ENCODE measurements at regions not wholly inside any gene's neighbourhood (a gene's known extent, or its start where the extent isn't known, plus 50 kb on each side); places are given as distances from the start of the nearest gene placed in this dataset.

DNA sequence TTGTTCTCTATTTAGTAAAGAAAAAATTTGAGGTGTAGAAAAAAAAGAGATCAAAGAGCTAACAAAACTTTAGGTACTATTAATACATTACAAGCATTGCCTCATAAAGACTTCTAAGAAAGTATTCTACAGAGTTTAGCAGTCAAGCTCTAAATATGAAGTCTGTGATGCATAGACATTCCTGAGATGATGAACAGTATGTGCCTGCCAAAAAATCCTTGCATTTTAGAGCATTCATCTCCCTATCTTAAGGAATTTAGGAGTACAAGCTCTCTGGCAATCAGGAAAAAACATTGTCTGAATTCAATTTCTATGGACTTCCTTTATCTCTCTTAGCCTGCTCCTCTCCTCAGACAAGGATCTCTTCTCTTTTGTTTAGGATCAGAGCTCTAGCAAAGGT is 202.6 kb upstream of the LRFN5 start:
- no peak for DNase-seq (ENCODE audit: low read depth)

DNA sequence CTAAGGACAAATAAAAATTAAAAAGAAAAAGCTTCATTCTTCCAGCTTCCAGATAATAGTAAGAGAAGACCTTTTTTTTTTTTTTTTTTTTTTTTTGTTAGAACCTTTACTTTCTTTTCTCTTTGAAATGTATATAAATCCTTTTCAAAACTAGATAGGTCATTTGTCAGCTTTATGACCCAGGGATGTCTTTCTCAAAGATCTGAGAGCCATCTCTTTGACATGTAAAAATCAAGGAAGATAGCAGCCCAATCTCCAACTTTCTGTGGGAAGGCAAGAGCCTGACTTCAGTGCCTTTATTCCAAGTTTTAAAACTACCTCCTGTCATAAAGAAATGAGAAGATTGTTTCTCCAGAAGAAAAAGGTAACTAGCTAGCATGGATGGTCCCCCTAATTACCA is 203.3 kb upstream of the LRFN5 start:
- no peak for DNase-seq (ENCODE audit: low read depth)

DNA sequence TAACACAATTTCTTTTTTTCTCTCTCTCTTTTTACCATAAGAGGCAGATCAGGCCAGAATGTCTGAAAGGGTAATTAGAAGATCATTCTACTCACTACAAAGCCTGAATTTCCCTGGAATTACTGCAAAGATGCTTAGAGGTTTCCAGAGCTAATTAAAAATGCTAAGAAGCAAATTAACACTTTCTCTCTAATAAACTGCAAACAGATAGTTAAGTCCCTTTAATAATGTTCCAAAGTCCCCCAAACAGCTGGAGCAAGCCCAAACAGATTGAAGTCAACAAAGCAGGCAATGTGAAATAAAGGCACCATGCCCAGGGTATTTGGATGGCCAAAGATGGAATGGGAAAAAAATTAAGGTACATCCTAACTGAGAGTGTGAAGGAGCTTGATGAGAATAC is 208.8 kb upstream of the LRFN5 start:
- DNase-seq (ENCODE audit: low read depth) = no peak

DNA sequence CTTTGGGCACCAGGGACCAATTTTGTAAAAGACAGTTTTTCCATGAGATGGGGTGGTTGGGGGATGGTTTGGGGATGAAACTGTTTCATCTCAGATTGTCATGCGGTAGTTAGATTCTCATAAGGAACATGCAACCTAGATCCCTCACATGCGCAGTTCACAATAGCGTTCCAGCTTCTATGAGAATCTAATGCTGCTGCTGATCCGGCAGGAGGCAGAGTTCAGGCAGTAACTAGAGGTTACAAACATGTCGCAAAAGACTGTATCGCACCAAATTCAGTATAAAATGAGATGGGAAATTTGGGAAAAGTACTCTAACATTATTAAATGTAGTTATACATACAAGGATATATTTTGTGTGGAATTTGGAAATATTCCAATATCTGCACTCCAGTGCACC is 213.2 kb upstream of the LRFN5 start:
- no peak for DNase-seq (ENCODE audit: low read depth)

DNA sequence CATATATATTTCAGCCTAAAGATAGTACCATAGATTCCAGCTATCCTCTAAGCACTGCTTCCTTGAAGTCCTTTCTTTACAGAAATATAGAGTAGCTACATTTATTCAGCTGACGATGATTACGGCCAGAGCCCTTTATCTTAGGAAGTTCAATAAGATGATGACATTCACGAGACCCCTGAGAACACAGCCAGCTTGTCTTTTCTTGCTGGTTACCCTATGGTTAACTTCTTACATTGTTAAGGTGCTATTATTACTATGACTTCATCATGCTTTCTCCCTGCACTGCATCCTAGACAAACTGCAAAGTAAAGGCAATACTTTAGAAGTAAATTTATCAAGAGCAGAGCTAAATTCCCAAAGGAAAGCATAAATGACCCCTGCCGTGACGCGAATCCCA is 214.4 kb upstream of the LRFN5 start:
- no peak for DNase-seq (ENCODE audit: low read depth)

DNA sequence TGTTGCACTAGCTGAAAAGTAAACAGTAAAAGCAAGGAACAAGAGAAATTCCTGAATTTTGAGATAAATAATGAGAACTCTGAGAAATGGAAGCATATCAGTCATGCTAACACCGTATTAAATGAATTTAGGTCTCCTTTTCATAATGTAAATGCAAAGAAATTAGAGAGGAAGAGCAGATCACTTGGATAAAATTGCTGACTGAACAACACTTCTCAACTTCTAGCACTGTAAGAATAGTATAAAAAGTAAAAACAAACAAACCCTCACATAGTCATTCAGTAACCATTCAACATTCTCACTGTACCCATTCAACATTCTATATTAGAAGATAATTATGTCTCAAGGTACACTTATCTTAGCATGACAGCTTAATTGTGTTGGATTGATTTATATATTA is 217.3 kb upstream of the LRFN5 start:
- DNase-seq (ENCODE audit: low read depth) = no peak

DNA sequence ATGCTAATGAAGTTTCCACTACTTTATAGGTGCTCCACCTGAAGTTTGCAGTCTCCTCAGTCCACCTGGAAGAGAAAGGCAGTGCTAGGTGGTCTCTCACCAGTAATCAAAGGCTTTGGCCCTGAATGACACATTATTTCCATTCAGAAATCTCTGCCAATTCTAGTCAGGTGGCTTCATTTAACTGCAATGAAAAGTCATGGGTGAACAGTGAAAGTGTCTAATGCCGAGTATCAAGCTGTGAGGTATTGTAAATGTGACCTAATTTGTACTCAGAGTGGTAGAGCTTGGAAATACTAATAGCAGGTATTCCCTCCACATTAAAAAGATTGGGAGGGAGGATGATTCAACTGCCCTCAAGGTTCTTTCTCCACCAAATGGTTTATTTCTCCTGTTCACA is 220.9 kb upstream of the LRFN5 start:
- DNase-seq (ENCODE audit: low read depth) = no peak

DNA sequence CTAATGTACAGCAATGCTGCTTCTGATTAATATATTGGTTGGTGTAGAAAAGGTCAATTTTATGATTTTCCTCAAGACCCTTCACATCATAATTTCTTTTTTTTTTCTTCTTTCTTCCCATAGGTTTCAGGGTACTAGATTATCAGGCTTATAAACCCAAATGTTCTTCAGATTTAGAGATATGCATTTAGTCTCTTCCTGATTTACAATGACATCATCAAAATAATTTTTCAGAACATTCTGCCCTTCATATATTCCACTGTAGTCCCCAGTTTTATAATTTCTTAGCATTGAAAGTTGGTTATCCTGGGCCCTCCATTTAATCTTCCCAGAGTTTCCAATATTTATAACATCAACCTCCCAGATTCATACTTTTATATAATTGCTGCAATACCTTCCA is 226.7 kb upstream of the LRFN5 start:
- DNase-seq (ENCODE audit: low read depth) = no peak

DNA sequence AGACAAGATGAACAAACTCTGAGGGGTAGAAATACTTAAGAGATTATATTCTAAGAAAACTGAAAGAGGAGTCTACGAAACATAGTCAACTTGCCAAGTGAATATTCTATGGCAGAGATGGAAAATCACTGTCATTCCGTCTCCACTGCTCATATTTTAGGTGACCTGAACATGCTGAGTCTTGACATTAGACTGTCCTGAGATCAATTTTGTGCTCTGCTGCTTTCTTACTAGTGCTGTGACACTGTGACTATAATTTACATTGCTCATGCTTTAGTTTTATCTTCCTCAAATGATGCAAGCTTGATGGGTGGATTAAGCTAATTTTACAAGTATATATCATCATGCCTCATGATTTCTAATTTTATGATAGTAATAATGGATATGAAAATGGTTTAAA is 228.2 kb upstream of the LRFN5 start:
- DNase-seq (ENCODE audit: low read depth) = no peak

DNA sequence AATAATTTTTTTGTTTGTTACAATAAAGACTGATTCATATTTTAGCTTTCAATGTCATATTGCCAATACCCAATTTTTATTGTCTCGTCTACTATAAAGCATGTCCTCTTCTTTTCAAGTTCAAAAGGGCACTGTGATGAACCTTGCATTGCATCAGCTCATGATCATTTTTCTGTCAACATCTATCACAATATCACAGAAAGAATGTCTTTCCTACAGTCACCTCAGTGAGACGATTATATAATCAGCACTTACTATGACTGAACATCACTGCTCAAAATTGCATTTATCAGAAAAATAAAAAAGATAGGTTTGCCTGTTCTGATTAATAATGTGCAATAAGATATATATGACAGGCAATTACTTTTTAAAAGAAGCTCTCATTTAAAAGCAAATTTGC is 228.7 kb upstream of the LRFN5 start:
- DNase-seq (ENCODE audit: low read depth) = no peak

DNA sequence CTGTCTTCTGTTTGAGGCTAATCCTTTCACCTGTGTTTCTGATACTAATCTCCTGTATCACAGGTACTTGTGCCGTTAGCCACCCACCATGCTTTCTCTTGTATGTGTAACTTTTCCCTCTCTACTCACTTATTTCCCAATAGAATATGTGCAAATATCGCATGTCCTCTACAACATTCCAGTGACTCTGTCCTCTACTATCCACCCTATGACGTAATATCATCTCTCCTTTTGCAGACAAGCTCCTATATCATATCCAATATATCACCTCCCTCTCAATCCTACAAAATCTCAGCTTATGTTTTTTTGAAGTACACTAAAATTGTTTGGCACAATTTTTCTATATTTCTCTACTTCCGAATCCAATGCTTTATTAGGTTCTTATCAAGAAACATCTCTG is 232.6 kb upstream of the LRFN5 start:
- no peak for DNase-seq (ENCODE audit: low read depth)

DNA sequence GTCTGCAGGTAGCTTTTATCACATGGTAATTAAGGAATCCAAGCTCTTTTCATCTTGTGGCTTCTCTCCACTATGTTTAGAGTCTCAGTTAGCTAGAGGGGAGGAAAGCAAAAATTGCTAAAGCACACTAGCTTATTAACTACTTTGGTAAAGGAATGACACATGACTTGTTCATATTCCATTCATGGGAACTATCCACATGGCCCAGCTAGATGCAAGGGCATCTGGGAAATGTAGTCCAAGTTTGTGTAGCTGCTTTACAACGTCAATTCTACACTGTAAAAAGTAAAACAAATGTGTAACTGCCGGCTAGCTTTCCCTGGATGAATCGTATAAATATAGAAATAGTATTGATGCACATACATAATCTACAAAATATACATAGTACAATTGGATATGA is 244.5 kb upstream of the LRFN5 start:
- DNase-seq (ENCODE audit: low read depth) = no peak

DNA sequence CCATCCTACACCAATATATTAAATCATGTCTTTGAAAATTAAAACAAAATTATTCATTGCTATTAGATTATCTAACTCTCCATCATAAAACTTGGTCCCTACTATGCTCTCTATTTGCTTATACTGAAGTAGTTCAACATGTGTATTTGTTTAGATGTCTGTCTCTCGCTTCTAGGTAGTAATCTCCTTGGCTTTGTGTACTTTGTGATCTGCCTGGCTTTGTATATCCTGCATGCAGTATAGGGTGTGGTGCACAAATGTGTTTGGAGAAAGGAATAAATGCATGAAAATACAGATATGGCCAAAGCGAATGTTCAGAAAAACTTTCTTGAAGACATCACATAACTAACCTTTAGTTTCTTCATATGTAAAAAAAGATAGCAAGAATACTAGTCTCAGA is 246.6 kb upstream of the LRFN5 start:
- DNase-seq (ENCODE audit: low read depth) = no peak

DNA sequence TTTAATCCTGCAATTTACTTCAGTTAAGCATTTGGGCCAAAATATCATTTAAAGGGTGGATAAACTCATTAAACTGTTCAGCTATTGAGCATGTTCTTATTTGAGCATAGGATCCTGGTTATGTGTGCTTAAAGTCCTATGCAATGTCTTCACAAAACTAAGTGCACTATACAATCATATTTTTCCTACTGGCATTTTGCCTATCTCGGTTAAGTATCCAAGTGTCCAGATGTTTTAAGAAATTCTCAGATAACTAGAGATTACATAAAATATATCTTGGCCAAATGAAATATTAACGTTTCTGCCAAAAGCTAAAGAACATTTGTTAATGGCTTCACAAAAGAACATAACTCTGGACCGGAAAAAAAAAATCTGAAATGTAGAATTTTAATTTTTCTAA is 250.8 kb upstream of the LRFN5 start:
- DNase-seq (ENCODE audit: low read depth) = no peak

DNA sequence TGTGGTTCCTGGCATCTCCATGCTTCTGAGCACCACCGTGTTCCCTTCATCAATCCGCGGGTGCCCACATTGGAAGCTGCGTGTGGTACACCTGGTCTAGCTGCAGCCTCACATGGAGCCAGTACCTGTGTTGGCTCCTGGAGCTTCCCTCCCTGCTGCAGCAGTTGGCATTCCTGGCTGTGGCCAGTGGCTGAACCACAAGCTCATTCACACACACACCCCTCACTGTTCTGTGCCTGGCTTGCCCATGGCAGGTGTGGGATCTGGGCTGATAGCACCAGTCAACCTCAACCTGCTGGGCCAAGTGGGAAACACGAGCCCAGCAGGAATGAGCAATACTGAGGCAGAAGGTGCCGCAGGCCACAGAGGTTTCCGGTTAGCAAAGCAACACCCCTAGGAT is 256.2 kb upstream of the LRFN5 start:
- DNase-seq (ENCODE audit: low read depth) = no peak

DNA sequence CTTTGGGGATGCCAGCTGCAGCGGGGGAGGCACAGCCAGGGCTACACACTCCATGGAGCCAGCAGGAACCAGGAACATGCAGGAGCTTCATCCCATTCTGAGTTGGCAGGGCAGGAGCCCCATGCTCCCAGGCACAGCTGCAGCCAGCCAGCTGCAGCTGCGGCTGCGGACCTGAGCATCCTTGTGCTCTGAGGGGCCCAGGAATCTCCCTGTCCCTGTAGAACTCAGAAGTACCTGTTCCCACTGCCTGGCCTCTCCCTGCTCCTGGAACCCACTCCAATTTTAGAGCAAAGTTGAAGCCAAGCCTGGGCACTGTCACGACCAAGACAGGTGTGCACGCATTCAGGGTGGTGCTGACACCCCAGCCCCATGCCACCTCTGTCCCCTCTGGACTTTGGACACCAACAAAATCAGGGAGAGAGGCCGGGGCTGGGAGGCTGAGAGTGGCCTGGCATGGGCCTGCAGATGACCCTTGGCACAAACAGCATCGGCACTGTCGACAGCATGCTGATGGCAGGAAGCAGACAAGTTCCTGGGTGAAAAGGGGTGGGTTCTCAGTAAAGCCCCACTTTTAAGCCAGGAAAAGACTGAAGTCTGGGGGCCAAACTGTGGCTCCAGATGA is 257.3 kb upstream of the LRFN5 start:
- no peak for DNase-seq (ENCODE audit: low read depth)

DNA sequence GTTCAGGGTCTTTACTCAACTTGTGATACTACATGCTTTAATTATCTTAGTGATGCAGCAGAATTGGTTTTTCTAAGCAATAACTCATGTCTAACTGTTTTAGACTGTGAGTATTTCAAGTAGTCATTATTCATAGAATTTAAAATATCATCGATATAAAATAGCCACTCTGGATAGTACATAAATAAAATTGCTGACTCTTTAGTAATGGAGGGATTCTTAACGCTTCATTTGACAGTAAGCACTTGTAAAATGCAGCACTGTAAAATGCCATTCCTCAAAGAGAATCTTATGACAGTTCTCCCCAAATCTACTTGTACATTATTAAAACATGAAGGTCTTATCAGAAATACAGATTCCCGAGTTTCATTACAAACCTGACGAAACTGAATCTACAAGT is 262.8 kb upstream of the LRFN5 start:
- DNase-seq (ENCODE audit: low read depth) = no peak

DNA sequence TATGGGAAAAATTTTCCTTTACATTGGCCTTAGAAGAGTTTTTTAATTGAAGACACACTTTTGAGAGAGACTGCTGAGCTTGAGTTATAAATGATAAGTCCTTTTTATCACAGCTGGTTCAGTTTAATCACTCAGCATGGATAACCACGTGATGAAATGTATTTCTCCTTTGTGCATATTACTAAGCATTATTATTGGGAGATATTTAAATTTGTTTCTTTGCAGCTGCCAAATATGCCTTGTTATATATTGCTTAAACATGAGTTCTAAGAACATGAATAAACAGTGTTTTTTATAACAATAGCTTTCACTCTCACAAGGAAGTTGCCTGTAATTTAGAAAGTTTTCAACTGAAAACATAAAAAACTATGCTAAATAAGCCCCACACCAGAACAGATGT is 293.5 kb upstream of the LRFN5 start:
- no peak for DNase-seq (ENCODE audit: low read depth)

DNA sequence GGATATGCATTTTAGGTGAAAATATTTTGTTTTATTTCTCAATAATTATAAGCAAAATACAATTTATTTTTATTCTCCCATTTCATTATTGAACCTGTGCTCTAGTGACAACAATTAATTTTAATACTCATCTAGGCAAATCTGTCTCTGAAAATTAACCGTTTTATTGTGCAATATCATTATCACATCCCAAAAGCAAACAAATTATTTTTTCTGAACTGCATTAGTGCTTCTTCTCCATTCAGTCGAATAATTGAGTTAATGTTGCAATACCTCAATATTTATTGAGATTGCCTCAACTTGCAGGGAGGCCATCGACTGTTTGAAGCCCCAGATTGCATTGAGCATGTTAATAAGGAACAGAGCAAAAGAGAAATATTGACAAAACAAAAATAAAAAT is 303.2 kb upstream of the LRFN5 start:
- no peak for DNase-seq (ENCODE audit: low read depth)

DNA sequence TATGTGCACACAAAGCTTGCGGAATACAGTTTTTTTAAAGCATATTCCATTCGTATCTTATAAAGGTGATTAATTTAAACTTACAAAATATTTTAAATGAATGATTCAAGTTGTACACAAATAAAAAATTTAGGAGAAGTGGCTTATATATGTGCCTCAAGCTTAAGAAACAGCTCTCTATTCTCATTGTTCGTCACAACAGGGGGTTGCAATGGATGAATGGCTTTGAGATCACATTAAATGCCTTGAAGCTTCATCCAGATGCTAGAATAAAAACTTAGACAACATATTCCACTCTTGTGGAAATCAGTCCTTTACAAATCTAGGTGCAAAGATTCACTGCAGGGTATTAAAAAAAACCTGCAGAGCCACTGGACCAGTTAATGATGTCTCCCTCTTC is 303.9 kb upstream of the LRFN5 start:
- DNase-seq (ENCODE audit: low read depth) = no peak

DNA sequence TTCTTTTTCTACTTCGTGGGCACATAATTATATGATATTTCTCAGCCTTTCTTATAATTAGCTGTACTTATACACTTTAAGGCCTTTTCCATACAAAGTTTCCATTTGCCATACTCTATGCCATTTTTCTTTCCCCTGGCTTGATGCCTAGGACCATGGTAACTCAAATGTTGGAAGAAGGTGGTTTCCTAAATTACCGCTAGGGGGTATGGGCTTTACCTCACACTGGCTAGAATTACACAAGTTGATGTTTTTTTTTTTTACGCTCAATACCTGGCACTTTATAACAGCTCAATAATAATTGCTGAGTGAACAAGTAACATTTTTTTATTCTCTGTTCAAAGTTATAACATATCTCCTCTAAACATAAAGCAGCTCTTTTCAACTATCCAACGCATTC is 306.8 kb upstream of the LRFN5 start:
- no peak for DNase-seq (ENCODE audit: low read depth)

DNA sequence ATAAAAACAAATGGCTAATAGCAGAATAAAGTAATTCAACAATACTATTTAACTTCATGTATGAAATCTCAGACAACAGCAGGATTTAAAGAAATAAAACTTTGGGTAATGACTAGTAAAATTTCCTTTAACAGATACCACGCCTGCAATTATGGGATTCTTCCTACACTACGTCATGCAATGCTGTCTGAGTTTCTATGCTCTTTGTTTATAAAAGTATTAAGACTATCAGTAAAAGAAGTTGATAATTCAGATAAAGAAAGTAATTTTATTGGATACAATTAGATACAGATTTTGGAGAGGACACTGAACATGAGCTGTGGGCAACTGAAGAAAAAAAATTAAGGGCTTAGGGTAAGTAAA is 308.4 kb upstream of the LRFN5 start:
- DNase-seq (ENCODE audit: low read depth) = no peak

DNA sequence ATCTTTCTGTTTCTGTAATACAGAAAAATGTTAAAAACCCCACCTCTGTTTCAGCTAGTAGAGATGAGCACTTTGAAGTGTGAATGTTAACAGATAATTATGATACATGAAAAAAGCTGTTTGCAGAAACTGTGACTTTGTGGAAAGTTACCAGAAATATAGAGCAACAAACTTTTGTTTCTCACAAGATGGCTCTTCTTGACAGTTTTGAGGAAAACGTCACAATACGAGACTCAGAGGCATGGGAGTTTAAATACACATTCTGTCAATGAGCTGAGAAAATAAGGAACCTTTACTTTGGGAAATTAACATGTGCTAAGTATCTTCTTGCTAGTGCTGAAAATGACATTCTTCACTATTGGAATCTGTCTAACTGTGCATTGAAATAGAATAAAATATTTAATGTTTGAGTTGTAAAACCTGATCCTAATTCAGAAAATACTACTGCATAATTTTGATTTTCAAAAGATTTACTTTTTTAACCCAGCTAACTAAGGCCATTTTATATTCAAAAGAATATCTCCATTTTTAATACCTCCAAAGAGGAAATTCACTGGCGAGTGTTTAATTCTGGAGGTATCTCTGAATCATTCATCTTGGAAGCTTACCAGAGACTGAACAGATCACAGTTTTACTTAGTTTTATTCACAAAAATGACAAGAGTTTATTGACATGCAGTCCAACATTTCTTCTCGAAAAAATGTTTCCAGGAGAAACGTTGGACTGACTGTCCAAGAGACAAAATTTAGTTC is 308.9 kb upstream of the LRFN5 start:
- no peak for DNase-seq (ENCODE audit: low read depth)

DNA sequence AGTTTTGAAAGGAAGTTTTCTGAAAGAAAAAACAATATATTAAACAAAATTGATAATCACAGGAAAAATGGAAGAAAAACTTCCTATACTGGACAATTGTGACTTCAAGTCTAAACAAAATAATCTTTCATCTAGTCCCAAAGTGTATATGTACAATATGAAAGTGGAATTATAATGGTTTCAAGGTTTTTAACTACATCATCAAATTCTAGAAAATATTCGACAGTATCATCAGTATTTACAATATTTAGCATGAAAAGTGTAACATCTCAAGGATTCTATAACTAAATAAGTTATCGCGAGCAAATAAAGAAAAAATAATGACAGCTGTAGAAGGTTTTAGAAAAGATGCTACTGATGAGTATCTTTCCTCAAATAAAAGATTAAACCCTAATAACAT is 310.9 kb upstream of the LRFN5 start:
- DNase-seq (ENCODE audit: low read depth) = no peak

Measured in fibroblast of the conjunctiva (primary cell).